Endothelial cell of umbilical vein (primary cell): ENCODE measurements at regions not wholly inside any gene's neighbourhood (a gene's known extent, or its start where the extent isn't known, plus 50 kb on each side); places are given as distances from the start of the nearest gene placed in this dataset.

Source experiments
- BruUV-seq: library from RNA; stranded (reverse); fragments of 400-500 nt; replicated peaks from 2 replicates; lab custom pipeline; 2021; lab: Mats Ljungman, UMichigan
- CTCF ChIA-PET: fragments of 300-600, 350-600 bp; sonication (Branson Sonifier 250); formaldehyde crosslinking; loops from one replicate; lab custom pipeline; 2021; ENCODE audit warnings: antibody characterized with exemption, inconsistent platforms; lab: Charles Lee
- POLR2A ChIA-PET: fragments of 300-600, 350-600 bp; sonication (Branson Sonifier 250); formaldehyde crosslinking; loops from one replicate; lab custom pipeline; 2021; ENCODE audit warnings: antibody characterized with exemption, inconsistent platforms; lab: Charles Lee
- DNase-seq: peaks from one replicate; pipeline ENCODE4 v3.0.0-alpha.2; 2011; ENCODE audit warnings: low read depth, low spot score
- FAIRE-seq: peaks from 2 replicates; lab custom pipeline; 2011; peaks lifted over from hg19 to GRCh38; lab: Jason Lieb, UNC
- H2AFZ ChIP-seq: 2 replicates; pipeline ENCODE4 v1.6.0; 2012; ENCODE audit warnings: low read depth, low read length, control low read depth, inconsistent platforms
- H3K27ac ChIP-seq: 2 replicates; pipeline ENCODE4 v1.5.1; 2011; ENCODE audit warnings: low read depth, mild to moderate bottlenecking, control low read depth, low read length, moderate library complexity; ENCODE audit not compliant: insufficient read depth
- H3K27me3 ChIP-seq, 2 experiments: 2 replicates each; pipeline versions ENCODE4 v1.6.0 to v1.6.1; 2011; ENCODE audit warnings: low read length in 2 of 2, mixed read lengths in 1 of 2; ENCODE audit not compliant: control insufficient read depth in 2 of 2, insufficient read depth in 2 of 2
- H3K36me3 ChIP-seq, 2 experiments: 2 replicates in 1 of 2; 3 replicates in 1 of 2; pipeline ENCODE4 v1.5.1; 2011; ENCODE audit warnings: low read length in 2 of 2, mild to moderate bottlenecking in 1 of 2, moderate library complexity in 1 of 2; ENCODE audit not compliant: control insufficient read depth in 2 of 2, insufficient read depth in 2 of 2; ENCODE audit errors: extremely low read depth in 1 of 2
- H3K4me1 ChIP-seq: 3 replicates; pipeline ENCODE4 v1.5.1; 2011; ENCODE audit warnings: mild to moderate bottlenecking, low read length; ENCODE audit not compliant: control insufficient read depth, insufficient read depth; ENCODE audit errors: extremely low read depth
- H3K4me2 ChIP-seq: 2 replicates; pipeline ENCODE4 v1.6.1; 2011; ENCODE audit warnings: low read length, control low read depth, mixed read lengths; ENCODE audit not compliant: insufficient read depth
- H3K4me3 ChIP-seq, 3 experiments: fragments of 200-600 bp in 1 of 3; sonication (generic), shearing (Covaris generic) in 1 of 3; replicated peaks in 1 of 3; 2 replicates each; pipeline ENCODE4 v1.5.1; 2011 to 2016; ENCODE audit warnings: control low read depth in 3 of 3, low read length in 3 of 3, mild to moderate bottlenecking in 2 of 3, inconsistent platforms in 1 of 3, low read depth in 1 of 3, moderate library complexity in 1 of 3; ENCODE audit not compliant: insufficient read depth in 1 of 3
- H3K79me2 ChIP-seq: 2 replicates; pipeline ENCODE4 v1.6.0; 2012; ENCODE audit warnings: low read length, inconsistent platforms; ENCODE audit not compliant: control insufficient read depth, insufficient read depth
- H3K9ac ChIP-seq: replicated peaks from 2 replicates; pipeline ENCODE3; 2011; ENCODE audit warnings: low read length, control low read depth; ENCODE audit not compliant: insufficient read depth; ENCODE audit errors: extremely low read depth
- H3K9me1 ChIP-seq: replicated peaks from 3 replicates; pipeline ENCODE4 v1.6.0; 2011; ENCODE audit warnings: mild to moderate bottlenecking, low read length; ENCODE audit not compliant: control insufficient read depth, insufficient read depth; ENCODE audit errors: extremely low read depth
- H3K9me3 ChIP-seq: replicated peaks from 2 replicates; pipeline ENCODE4 v1.5.1; 2012; ENCODE audit warnings: low read length, inconsistent platforms; ENCODE audit not compliant: control insufficient read depth, insufficient read depth
- H4K20me1 ChIP-seq: replicated peaks from 2 replicates; pipeline ENCODE3; 2011; ENCODE audit warnings: mild to moderate bottlenecking, low read length; ENCODE audit not compliant: control insufficient read depth, insufficient read depth; ENCODE audit errors: extremely low read depth
- CTCF ChIP-seq, 2 donors: IDR thresholded peaks; 1 replicate in 1 of 2; 2 replicates in 1 of 2; pipeline ENCODE4 v1.5.1; 2011; ENCODE audit warnings: low read length in 2 of 2, mild to moderate bottlenecking in 2 of 2, moderate library complexity in 2 of 2, control low read depth in 1 of 2, inconsistent platforms in 1 of 2, low read depth in 1 of 2; ENCODE audit not compliant: insufficient read depth in 1 of 2; ENCODE audit errors: extremely low read depth in 1 of 2
- EZH2 ChIP-seq: IDR thresholded peaks from 2 replicates; pipeline ENCODE4 v1.6.1; 2012; ENCODE audit warnings: borderline replicate concordance, low read depth, mild to moderate bottlenecking, moderate library complexity, low read length, inconsistent platforms; ENCODE audit not compliant: severe bottlenecking
- FOS ChIP-seq: IDR thresholded peaks from 2 replicates; pipeline ENCODE4 v1.6.1; 2011; ENCODE audit warnings: mild to moderate bottlenecking, low read length, moderate library complexity, borderline replicate concordance; ENCODE audit not compliant: insufficient read depth
- GATA2 ChIP-seq: IDR thresholded peaks from 2 replicates; pipeline ENCODE4 v1.7.0; 2011; ENCODE audit warnings: low read depth, mild to moderate bottlenecking, moderate library complexity, mixed read lengths, low read length; ENCODE audit not compliant: insufficient read length, insufficient read depth
- JUN ChIP-seq: IDR thresholded peaks from 2 replicates; pipeline ENCODE4 v1.6.1; 2011; ENCODE audit warnings: borderline replicate concordance, low read depth; ENCODE audit not compliant: insufficient read length, insufficient read depth
- MAX ChIP-seq: IDR thresholded peaks from 2 replicates; pipeline ENCODE4 v1.6.1; 2011; ENCODE audit not compliant: insufficient read depth, insufficient read length
- MYC ChIP-seq: IDR thresholded peaks from one replicate; pipeline ENCODE4 v1.6.1; 2011; ENCODE audit warnings: mild to moderate bottlenecking, low read depth, low read length
- POLR2A ChIP-seq: IDR thresholded peaks from 2 replicates; pipeline ENCODE4 v1.6.1; 2012; ENCODE audit warnings: low read depth, mild to moderate bottlenecking, control low read depth, low read length
- POLR2AphosphoS5 ChIP-seq: IDR thresholded peaks from 2 replicates; pipeline ENCODE4 v1.6.1; 2012; ENCODE audit warnings: low read depth, mild to moderate bottlenecking, control low read depth, low read length, moderate library complexity; ENCODE audit not compliant: insufficient read depth
- dilution Hi-C: fragments of 300-500 bp; cut with MboI; formaldehyde crosslinking; loops from one replicate; pipeline ENCODE4 v1.15.0; 2019; ENCODE audit warnings: low sequenced_read_pairs; ENCODE audit not compliant: extremely low pct_ligation_motif_present
- intact Hi-C: fragments of 100-400 bp; cut with micrococcal nuclease; formaldehyde crosslinking; loops from one replicate; pipeline ENCODE4 v1.10.0; 2022

GRCh38 chr21:15494481-15494880 lies 235.3 kb upstream of the USP25 start:
- CTCF ChIA-PET, result no interaction called here
- H3K9me1 ChIP-seq, result no peaks in the 10 kb centered on the region
- FAIRE-seq (no peak), DNase-seq (no peak)
- no peaks in the 10 kb centered on the region for H4K20me1 ChIP-seq
- BruUV-seq, result no TSS peak
- no peak overlapping the region for H2AFZ ChIP-seq
- H3K27ac ChIP-seq, result no peak overlapping the region
- no peaks in the 10 kb centered on the region for H3K27me3 ChIP-seq
- no peaks in the 10 kb centered on the region for H3K79me2 ChIP-seq
- H3K4me1 ChIP-seq, result no peaks in the 10 kb centered on the region
- no peaks in the 10 kb centered on the region for H3K9me3 ChIP-seq
- no peak for TF ChIP-seq EZH2
- no peak for TF ChIP-seq JUN
- no peak for TF ChIP-seq CTCF (IDR thresholded peaks at IDR 0.05; ENCODE audit: extremely low read depth in 1 of 2, insufficient read depth in 1 of 2, low read depth in 1 of 2, low read length in 2 of 2)
- TF ChIP-seq MAX, result no peak
- no peak for TF ChIP-seq POLR2AphosphoS5
- TF ChIP-seq FOS, result no peak
- TF ChIP-seq GATA2, result no peak
- no peak for TF ChIP-seq MYC
- no peak for TF ChIP-seq POLR2A
- no peaks in the 10 kb centered on the region for H3K36me3 ChIP-seq
- H3K4me3 ChIP-seq, result no peak overlapping the region
- POLR2A ChIA-PET, result no interaction called here
- intact Hi-C loops, result no loop called here
- H3K9ac ChIP-seq, result no peak overlapping the region
- dilution Hi-C loops, result no loop called here
- no peak overlapping the region for H3K4me2 ChIP-seq
